Stimulated activated CD4-positive, alpha-beta T cell treated with anti-CD3 and anti-CD28 coated beads, Interleukin-12 subunit alpha, Interleukin-12 subunit beta, amount 100 ng/mL, for 24 hours (primary cell): ENCODE measurements at regions not wholly inside any gene's neighbourhood (a gene's known extent, or its start where the extent isn't known, plus 50 kb on each side); places are given as distances from the start of the nearest gene placed in this dataset.
"Not testable (repeated sequence)": the region's sequence is repeated elsewhere in the genome, so short reads cannot be mapped to it uniquely, and the experiment has no call there.

Experiments
- DNase-seq, 2 experiments: peaks; one replicate each; pipeline ENCODE4 v3.0.0-alpha.2; 2020; ENCODE audit warnings: low read depth in 2 of 2

DNA sequence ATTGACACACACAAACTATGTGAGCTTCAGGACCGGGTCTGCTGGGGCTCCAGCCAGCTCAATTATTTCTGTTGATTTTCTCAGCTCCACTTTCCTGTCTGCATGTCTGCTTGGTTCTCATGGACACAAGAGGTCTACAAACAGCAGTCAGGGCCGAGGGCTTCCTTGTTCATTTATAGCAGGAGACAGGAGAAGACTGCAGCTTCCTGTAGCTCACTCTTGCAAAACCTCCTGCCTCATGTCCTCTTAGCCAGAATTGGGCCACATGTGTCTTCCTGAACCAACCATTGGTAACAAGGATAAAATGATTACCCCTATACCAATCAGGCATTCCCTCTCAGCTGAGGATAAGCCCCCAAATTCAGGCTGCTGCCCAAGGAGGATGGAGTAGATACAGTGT is 182.8 kb downstream of the TLE3 start:
- no peak for DNase-seq

GRCh38 chr15:69916169-69916785 is 181.4 kb downstream of the TLE3 start:
- no peak for DNase-seq

GRCh38 chr15:69917056-69917455 is 180.7 kb downstream of the TLE3 start:
- no peak for DNase-seq

DNA sequence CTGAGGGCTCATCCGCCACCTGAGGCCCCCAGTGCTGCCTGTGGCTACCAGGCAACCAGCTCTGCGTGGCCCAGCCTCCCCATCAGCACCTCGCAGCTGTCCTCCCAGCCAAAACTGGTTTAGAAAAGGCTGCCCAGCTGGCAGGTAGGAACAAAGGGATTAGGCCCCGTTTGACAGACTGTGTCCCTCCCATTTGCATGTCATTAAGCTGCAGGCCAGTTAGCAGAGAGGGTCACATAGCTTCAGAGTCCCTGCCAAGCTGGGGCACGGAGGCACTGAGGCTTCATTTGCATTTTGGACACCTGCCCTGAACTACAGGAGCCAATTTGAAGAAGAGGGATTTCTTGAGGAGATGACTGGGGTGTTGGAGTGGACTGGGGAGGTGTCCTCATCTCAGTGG is 177.9 kb downstream of the TLE3 start:
- DNase-seq = no peak

GRCh38 chr15:69920221-69920620 is 177.5 kb downstream of the TLE3 start:
- DNase-seq = no peak

DNA sequence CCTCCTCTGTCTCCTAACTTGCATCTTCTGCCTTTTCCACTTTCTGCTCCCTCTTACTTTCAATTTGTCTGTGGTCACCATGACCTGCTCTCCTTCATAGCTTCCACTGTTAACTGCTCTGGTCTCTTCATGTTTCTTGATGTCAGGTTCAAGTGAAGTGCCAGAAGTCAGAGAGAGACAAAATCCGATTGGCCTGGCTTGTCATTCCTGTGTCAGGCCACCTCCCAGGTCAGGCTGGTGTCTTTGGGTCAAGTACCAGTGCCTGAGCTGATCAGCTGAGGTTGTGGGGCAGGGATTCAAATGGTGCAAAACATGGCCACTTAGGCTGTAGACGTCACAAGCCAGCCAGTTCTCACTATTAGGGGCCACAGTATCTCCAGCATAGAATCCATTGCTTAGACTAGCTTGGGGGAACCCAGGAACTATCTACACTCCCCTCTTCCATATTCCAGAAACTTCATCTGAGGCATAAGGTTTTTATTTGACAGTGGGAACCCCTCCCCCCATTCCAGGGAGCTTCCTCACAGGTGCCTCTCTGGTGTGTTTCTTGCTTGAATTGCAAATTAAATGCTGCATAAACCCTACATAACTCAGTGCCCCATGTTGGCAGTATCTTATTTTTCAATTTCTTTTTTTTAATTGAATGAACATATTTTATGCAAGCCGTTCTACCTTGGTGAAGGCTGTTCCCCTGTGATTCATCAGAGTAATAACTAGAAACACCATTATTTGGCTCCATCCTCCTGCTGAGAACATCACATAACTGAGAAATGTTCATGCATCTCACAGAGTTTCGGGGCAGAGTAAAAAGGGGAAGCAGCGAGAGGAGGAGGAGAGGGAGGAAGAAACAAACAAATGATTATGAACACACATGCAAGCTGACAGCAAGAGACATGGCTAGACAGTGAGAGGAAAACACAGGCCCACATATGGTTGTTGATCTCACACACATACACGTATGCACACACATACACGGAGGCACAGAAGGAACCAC is 175.8 kb downstream of the TLE3 start:
- DNase-seq = no peak

DNA sequence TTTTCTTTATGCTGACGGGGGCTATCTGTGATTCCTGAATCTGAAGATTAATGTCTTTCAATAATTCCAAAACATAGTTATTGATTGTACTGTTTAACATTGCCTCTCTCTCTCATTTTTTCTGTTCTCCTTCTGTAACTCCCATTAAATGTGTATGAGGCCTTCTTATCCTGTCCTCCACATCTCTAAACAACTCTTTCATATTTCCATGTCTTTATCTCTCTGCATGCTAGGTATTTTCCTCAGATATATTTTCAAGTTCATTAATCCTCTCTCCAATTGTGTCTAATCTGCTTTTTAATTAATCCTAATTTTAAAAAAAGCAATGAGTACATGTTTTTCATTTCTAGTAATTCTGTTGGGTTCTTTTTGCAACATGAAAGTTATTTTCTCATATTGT is 173.2 kb downstream of the TLE3 start:
- DNase-seq = no peak

DNA sequence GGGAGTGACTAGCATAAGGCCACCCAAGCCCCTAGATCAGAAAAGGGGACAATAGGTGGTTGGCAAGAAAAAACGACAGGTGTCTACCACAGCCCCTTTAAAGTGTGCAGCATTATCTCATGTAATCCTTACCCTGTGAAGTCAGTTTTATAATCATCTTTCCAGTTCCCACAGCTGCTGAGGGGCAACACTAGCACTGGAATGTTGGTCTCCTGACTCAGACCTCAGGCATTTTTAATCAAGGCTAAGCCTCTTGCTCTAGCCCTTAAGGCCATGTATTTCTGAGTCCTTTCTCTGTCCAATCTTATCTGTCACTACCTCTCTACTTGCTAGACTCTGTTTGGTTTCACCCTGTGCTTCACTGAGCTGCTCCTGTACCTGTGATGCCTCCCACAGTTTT is 171.7 kb downstream of the TLE3 start:
- DNase-seq = no peak

DNA sequence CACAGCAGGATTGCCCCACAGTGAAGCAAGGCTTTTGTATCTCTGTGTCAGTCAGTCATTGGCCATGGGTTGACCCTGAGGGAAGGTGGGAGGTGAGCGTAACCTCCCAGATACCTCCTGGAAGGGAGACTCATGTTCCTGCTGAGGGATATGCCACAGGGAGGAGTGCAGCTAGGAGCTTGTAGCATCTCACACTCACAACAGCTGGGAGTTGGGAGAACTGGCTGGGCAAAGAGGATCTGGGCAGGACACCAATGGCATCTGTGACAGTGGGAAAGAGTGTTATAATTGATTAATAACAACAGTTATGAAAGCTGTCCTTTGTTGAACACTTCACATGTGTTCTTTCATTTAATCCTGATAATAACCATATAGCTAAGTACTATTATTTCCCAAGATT is 171.0 kb downstream of the TLE3 start:
- no peak for DNase-seq

- DNase-seq = not testable (repeated sequence)
Measured at GRCh38 chr15:69928890-69929289, 168.8 kb downstream of the TLE3 start.

- DNase-seq = no peak
Measured at GRCh38 chr15:69929905-69930630, 167.6 kb downstream of the TLE3 start.

- no peak for DNase-seq
Measured at GRCh38 chr15:69930754-69931153, 167.0 kb downstream of the TLE3 start.

- no peak for DNase-seq
Measured at GRCh38 chr15:69931156-69931555, 166.6 kb downstream of the TLE3 start.

DNA sequence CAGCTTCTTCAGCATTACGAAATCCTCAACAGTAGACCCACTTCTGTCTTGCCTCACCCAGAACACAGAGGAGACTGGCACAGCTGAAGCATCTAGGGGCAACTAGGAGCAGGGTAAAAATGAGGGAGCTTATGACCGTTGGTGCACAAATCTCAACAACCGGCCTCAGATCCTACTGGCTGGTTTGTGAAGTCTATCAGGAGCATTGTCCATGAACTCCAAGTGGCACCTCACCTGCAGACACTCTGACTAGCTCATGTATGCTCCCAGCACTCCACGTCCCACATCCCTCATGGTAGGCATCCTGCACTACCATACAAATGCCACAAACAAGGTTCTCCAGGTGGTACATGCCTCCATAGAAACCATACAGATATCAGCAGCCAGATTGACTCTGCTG is 163.1 kb downstream of the TLE3 start:
- DNase-seq = no peak

GRCh38 chr15:69939513-69940440 is 157.9 kb downstream of the TLE3 start:
- no peak for DNase-seq

DNA sequence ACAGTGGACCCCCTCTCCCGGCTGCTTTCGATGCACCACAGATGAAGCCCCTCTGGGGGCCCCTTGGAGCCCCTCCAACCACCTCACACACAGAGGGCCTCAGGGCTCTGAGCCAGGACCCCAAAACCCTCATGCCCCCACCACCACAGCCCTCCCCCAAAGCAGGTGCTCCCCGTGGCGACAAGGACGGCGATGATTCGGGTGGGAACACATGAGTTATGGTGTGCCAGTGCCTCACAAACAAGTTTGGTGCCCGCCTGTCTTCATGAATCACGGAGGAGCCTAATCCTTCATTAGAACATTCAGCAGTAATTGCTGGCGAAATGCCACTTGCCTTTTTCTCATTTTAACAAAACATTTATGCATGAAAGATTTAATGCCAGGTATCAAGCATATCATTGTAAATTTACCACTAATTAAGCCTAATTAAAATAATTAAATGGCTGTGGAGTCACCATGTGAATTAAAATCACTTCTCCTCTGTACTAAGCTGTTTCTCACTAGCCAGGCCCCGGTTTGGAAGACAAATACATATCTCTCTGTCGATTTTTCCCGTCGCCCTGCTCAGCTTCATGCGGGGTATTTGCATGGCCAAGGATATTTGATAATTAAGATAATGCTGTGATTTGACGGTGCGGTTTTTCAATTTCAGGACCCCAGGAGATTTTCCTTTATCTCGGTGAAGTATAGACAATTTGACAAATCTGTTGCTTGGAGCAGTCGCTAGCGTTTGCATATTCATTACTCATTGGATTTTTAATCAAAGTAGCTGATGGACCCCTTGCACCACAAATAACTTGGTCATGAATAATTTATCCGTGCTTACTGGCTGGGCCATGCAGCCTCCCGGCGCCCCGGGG is 157.0 kb downstream of the TLE3 start:
- no peak for DNase-seq

- DNase-seq = no peak
Measured at GRCh38 chr15:69941301-69941605, 156.5 kb downstream of the TLE3 start.

DNA sequence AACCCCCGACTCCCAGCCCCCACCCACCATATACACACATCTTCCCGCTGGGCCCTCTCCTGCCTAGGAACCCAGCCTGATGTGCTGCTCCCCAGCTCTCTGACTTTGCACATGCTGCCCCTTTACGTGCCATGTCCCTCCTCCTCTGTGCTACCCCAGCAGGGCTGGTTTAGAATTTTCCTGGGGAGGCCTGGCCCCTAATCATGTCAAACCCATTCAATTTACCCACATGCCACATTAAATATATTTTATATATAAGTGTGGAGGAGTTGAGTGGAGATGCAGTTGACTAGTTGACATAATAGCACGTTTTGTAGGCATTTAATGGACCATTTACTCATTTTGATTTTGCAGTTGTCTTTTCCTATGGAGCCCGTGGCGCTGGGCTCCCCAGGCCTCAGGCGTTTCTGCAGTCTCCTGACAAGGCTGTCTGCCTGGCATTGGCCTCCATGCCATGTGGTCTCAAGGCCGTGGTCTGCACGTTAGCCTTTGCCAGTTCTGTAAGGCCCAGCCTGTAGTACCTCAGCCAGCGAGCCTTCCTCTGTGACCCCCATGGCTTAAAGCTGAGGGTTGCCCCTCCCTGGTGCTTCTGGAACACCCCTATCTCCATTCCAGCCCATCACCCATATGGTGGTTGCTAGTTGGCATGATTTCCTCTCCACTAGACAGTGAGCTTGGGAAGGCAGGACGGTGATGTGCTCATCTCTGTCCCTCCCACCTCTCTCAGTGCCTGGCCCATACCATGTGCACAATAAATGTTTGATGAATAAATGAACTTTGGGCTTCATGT is 155.8 kb downstream of the TLE3 start:
- DNase-seq = no peak

DNA sequence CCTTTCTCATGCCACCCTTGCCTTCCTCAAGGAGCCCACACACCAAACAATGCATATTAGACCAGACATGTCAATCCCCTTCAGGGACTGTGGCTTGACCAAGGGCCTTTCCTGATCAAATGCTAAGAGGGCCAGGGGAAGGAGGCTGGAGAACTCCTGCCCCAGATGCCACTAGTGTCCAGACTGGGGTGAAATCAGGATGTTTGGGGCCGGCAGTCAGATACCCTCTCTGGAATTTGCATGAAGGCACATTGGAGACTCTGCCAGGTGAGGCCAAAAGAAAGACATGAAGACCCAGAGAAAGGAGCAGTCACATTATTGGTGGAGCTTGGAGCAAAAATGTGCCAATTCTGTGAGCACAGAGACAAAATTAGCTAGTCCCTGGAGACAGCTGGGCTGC is 154.1 kb downstream of the TLE3 start:
- no peak for DNase-seq

- DNase-seq = no peak
Measured at GRCh38 chr15:69945729-69946128, 152.0 kb downstream of the TLE3 start.
